Lower leg skin (tissue), 4 donors: ENCODE measurements at regions not wholly inside any gene's neighbourhood (a gene's known extent, or its start where the extent isn't known, plus 50 kb on each side); places are given as distances from the start of the nearest gene placed in this dataset.

Source experiments
- DNase-seq, 2 donors: peaks; one replicate each; pipeline ENCODE4 v3.0.0-alpha.2; 2019; ENCODE audit warnings: low spot score in 2 of 2
- H3K4me3 ChIP-seq: fragments of 200-600 bp; sonication (generic); 2 replicates; pipeline ENCODE4 v1.5.1; 2017; ENCODE audit warnings: mild to moderate bottlenecking, low read depth; ENCODE audit not compliant: poor library complexity, severe bottlenecking
- POLR2A ChIP-seq, 2 donors: fragments of 450-650 bp; IDR thresholded peaks; one replicate each; pipeline ENCODE4 v1.6.1; 2016 to 2017; ENCODE audit warnings: antibody characterized with exemption in 2 of 2, mild to moderate bottlenecking in 1 of 2, moderate library complexity in 1 of 2
- WGBS, 2 donors: methylation state at CpG; one replicate each; pipeline ENCODE4 v1.1.5; 2018; 5-methylcytosine and 5-hydroxymethylcytosine counted together
- intact Hi-C: fragments of 100-400 bp; cut with DNase I; formaldehyde crosslinking; loops from one replicate; pipeline ENCODE4 v1.15.0; 2023; ENCODE audit warnings: low total_unique reads
- TF ChIP-seq, protein P1 (sequence below), 3 donors: fragments of 450-650 bp; IDR thresholded peaks; one replicate each; pipeline ENCODE4 v1.5.1; 2016; ENCODE audit warnings: antibody characterized with exemption in 3 of 3, mild to moderate bottlenecking in 3 of 3, moderate library complexity in 2 of 3

GRCh38 chr4:134365852-134366251 is 164.3 kb upstream of the PABPC4L start:
- H3K4me3 ChIP-seq: no peak overlapping the region
- intact Hi-C loops: no loop called here
- TF ChIP-seq POLR2A (IDR thresholded peaks at IDR 0.05): no peak
- TF ChIP-seq, protein P1, sequence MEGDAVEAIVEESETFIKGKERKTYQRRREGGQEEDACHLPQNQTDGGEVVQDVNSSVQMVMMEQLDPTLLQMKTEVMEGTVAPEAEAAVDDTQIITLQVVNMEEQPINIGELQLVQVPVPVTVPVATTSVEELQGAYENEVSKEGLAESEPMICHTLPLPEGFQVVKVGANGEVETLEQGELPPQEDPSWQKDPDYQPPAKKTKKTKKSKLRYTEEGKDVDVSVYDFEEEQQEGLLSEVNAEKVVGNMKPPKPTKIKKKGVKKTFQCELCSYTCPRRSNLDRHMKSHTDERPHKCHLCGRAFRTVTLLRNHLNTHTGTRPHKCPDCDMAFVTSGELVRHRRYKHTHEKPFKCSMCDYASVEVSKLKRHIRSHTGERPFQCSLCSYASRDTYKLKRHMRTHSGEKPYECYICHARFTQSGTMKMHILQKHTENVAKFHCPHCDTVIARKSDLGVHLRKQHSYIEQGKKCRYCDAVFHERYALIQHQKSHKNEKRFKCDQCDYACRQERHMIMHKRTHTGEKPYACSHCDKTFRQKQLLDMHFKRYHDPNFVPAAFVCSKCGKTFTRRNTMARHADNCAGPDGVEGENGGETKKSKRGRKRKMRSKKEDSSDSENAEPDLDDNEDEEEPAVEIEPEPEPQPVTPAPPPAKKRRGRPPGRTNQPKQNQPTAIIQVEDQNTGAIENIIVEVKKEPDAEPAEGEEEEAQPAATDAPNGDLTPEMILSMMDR (IDR thresholded peaks at IDR 0.05): no peak
- no peak for DNase-seq
- 43 to 75% methylated on average over 1 of the region's 1 CpG for WGBS, 2 donors

GRCh38 chr4:134364928-134365327 is 163.3 kb upstream of the PABPC4L start:
- H3K4me3 ChIP-seq: no peak overlapping the region
- DNase-seq: no peak
- intact Hi-C loops: no loop called here
- no peak for TF ChIP-seq POLR2A (IDR thresholded peaks at IDR 0.05)
- TF ChIP-seq, protein P1 (IDR thresholded peaks at IDR 0.05): no peak
- 98% methylated on average over 1 of the region's 1 CpG for WGBS, 2 donors

GRCh38 chr4:134345244-134345643 is 143.7 kb upstream of the PABPC4L start:
- no peak for DNase-seq
- WGBS, 2 donors: 46 to 61% methylated on average over 2 of the region's 2 CpGs
- TF ChIP-seq POLR2A (IDR thresholded peaks at IDR 0.05): no peak
- H3K4me3 ChIP-seq: no peak overlapping the region
- intact Hi-C loops: no loop called here

DNA sequence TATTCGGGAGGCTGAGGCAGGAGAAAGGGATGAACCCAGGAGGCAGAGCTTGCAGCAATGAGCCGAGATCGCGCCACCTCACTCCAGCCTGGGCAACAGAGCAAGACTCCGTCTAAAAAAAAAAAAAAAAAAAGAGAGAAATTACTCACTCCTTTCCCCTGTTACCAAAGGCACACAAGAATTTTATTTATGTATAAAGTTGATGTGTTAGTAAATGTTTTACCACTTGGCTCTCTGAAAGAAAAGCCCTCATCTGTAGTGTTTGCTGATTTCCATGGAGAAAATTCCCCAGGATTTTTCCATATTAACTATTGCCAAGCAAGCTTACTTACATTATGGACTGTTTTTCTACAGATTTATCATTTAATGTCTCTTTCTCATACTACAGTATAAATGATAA is 142.1 kb upstream of the PABPC4L start:
- TF ChIP-seq POLR2A (IDR thresholded peaks at IDR 0.05): no peak
- TF ChIP-seq, protein P1 (IDR thresholded peaks at IDR 0.05): no peak
- intact Hi-C loops: no loop called here
- 75 to 87% methylated on average over 5 of the region's 5 CpGs for WGBS, 2 donors
- no peak for DNase-seq
- H3K4me3 ChIP-seq: no peak overlapping the region

- 0 to 87% methylated on average over 2 of the region's 2 CpGs for WGBS, 2 donors
- intact Hi-C loops: no loop called here
- H3K4me3 ChIP-seq: no peak overlapping the region
- no peak for DNase-seq
- no peak for TF ChIP-seq POLR2A (IDR thresholded peaks at IDR 0.05)
- TF ChIP-seq, protein P1 (IDR thresholded peaks at IDR 0.05): no peak
These were observed 141.5 kb upstream of the PABPC4L start for GRCh38 chr4:134343081-134343480.

DNA sequence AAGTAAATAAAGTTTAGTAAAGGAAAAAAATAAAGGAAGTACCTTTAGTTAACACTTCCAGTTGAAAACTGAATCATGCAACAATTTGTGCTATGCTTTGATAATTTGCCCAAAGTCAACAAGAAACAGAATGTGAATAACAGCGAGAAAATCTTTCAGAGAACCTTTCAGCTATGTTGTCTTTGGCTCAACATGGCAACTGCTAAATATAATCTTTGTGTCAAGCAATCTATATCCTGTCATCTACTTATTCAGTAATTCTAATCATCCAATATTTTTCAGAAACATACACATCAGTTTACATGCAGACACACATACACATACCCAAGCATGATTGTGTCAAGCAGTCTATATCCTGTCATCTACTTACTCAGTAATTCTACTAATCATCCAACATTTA is 136.0 kb upstream of the PABPC4L start:
- 28 to 34% methylated on average over 1 of the region's 1 CpG for WGBS, 2 donors
- intact Hi-C loops: no loop called here
- H3K4me3 ChIP-seq: no peak overlapping the region
- TF ChIP-seq, protein P1 (IDR thresholded peaks at IDR 0.05): no peak
- no peak for TF ChIP-seq POLR2A (IDR thresholded peaks at IDR 0.05)
- DNase-seq: no peak
